ENCODE measurements at regions not wholly inside any gene's neighbourhood (a gene's known extent, or its start where the extent isn't known, plus 50 kb on each side); places are given as distances from the start of the nearest gene placed in this dataset.

GRCh38 chr16:73949574-73950320, 346.9 kb upstream of the PSMD7 start:
- no peak for TF ChIP-seq CTCF (IDR thresholded peaks at IDR 0.05)
- no peak for TF ChIP-seq POLR2A (IDR thresholded peaks at IDR 0.05)
- peak; percentile 50 to 84 for TF ChIP-seq POLR2AphosphoS5 (IDR thresholded peaks at IDR 0.05; ENCODE audit: insufficient read depth in 1 of 2, low read depth in 1 of 2)

Measured in vagina (tissue), 2 donors.